Cardiac muscle cell (in vitro differentiated cells and primary cell): ENCODE measurements at regions not wholly inside any gene's neighbourhood (a gene's known extent, or its start where the extent isn't known, plus 50 kb on each side); places are given as distances from the start of the nearest gene placed in this dataset.

Experiments used
- DNase-seq, 2 donors: peaks; one replicate each; pipeline versions ENCODE4 v3.0.0 to v3.0.0-alpha.2; 2010 to 2017; ENCODE audit warnings: low read depth in 1 of 2, low spot score in 1 of 2
- H3K27ac ChIP-seq: fragments of 200-600 bp; sonication (generic); 2 replicates; pipeline ENCODE4 v1.5.1; 2016
- H3K27me3 ChIP-seq: fragments of 200-600 bp; sonication (generic); 2 replicates; pipeline ENCODE4 v1.6.0; 2016; ENCODE audit warnings: control low read depth
- H3K36me3 ChIP-seq: fragments of 200-600 bp; sonication (generic); 2 replicates; pipeline ENCODE4 v1.5.1; 2016; ENCODE audit warnings: control low read depth
- H3K4me1 ChIP-seq: fragments of 200-600 bp; sonication (generic); 2 replicates; pipeline ENCODE4 v1.8.1; 2017; ENCODE audit warnings: low read depth, mild to moderate bottlenecking, mixed run types
- H3K4me3 ChIP-seq: fragments of 200-600 bp; sonication (generic); 2 replicates; pipeline ENCODE4 v1.5.1; 2016; ENCODE audit warnings: mild to moderate bottlenecking
- H3K9me3 ChIP-seq: fragments of 200-600 bp; sonication (generic); 2 replicates; pipeline ENCODE4 v1.5.1; 2017; ENCODE audit warnings: low read depth, mild to moderate bottlenecking, control low read depth
- CTCF ChIP-seq: IDR thresholded peaks from 2 replicates; pipeline ENCODE4 v1.5.1; 2012; ENCODE audit warnings: low read depth, mild to moderate bottlenecking, low read length

GRCh38 chr4:12200226-12200625 lies 771.5 kb upstream of the HS3ST1 start:
- no peaks in the 10 kb centered on the region for H3K4me1 ChIP-seq
- TF ChIP-seq CTCF, result no peak
- no peak for DNase-seq
- no peak overlapping the region for H3K4me3 ChIP-seq
- H3K27me3 ChIP-seq, result no peaks in the 10 kb centered on the region
- H3K36me3 ChIP-seq, result no peaks in the 10 kb centered on the region
- H3K9me3 ChIP-seq, result no peaks in the 10 kb centered on the region
- H3K27ac ChIP-seq, result no peak overlapping the region

- Histone ChIP-seq H3K4me3 (no peak overlapping the region), H3K9me3 (no peaks in the 10 kb centered on the region), H3K36me3 (no peaks in the 10 kb centered on the region), H3K27me3 (no peaks in the 10 kb centered on the region), H3K4me1 (no peaks in the 10 kb centered on the region), H3K27ac (no peak overlapping the region)
- no peak for DNase-seq
- no peak for TF ChIP-seq CTCF
Observed at GRCh38 chr4:12186526-12186925, 757.8 kb upstream of the HS3ST1 start.

- no peak overlapping the region for H3K4me3 ChIP-seq
- no peaks in the 10 kb centered on the region for H3K36me3 ChIP-seq
- peak overlapping the region; percentile 32 for H3K27ac ChIP-seq
- no peaks in the 10 kb centered on the region for H3K27me3 ChIP-seq
- no peak for TF ChIP-seq CTCF
- H3K4me1 ChIP-seq, result peaks cover 5% of the 10 kb centered on the region
- no peaks in the 10 kb centered on the region for H3K9me3 ChIP-seq
- DNase-seq, result peak in 1 of 2 donors; percentile 32
Observed at GRCh38 chr4:12178614-12179610, 750.2 kb upstream of the HS3ST1 start.

GRCh38 chr4:12177416-12177815 lies 748.7 kb upstream of the HS3ST1 start:
- no peak overlapping the region for H3K27ac ChIP-seq
- H3K27me3 ChIP-seq, result no peaks in the 10 kb centered on the region
- H3K4me1 ChIP-seq, result peaks cover 5% of the 10 kb centered on the region
- no peak overlapping the region for H3K4me3 ChIP-seq
- TF ChIP-seq CTCF, result no peak
- no peaks in the 10 kb centered on the region for H3K9me3 ChIP-seq
- DNase-seq, result no peak
- H3K36me3 ChIP-seq, result no peaks in the 10 kb centered on the region

- Histone ChIP-seq H3K9me3 (no peaks in the 10 kb centered on the region), H3K4me1 (peaks cover 1% of the 10 kb centered on the region), H3K27me3 (no peaks in the 10 kb centered on the region), H3K27ac (no peak overlapping the region), H3K4me3 (no peak overlapping the region), H3K36me3 (no peaks in the 10 kb centered on the region)
- no peak for TF ChIP-seq CTCF
- no peak for DNase-seq
Observed at GRCh38 chr4:12173496-12173895, 744.8 kb upstream of the HS3ST1 start.
